Neural crest cell (in vitro differentiated cells): ENCODE measurements at regions not wholly inside any gene's neighbourhood (a gene's known extent, or its start where the extent isn't known, plus 50 kb on each side); places are given as distances from the start of the nearest gene placed in this dataset.

Experiments used
- DNase-seq: peaks from one replicate; pipeline ENCODE4 v3.0.0; 2021; ENCODE audit warnings: low read depth, mixed read lengths, low spot score
- H3K27ac Mint-ChIP-seq: one replicate; pipeline ENCODE4 v1.8.0; 2021; ENCODE audit warnings: mild to moderate bottlenecking, mixed read lengths; ENCODE audit not compliant: unreplicated experiment
- H3K27me3 Mint-ChIP-seq: 2 replicates; pipeline ENCODE4 v1.8.0; 2021; ENCODE audit warnings: low read depth, mild to moderate bottlenecking, mixed read lengths
- H3K36me3 Mint-ChIP-seq: 2 replicates; pipeline ENCODE4 v1.8.0; 2021; ENCODE audit warnings: low read depth, mild to moderate bottlenecking, mixed read lengths
- H3K4me1 Mint-ChIP-seq: 2 replicates; pipeline ENCODE4 v1.8.0; 2021; ENCODE audit warnings: mixed read lengths
- H3K4me3 Mint-ChIP-seq: one replicate; pipeline ENCODE4 v1.8.0; 2021; ENCODE audit warnings: mild to moderate bottlenecking, mixed read lengths
- H3K9me3 Mint-ChIP-seq: 2 replicates; pipeline ENCODE4 v1.8.0; 2021; ENCODE audit warnings: mixed read lengths
- TF ChIP-seq, protein P1 (sequence below): fragments of 200-600 bp; sonication (generic); conservative IDR thresholded peaks from 2 replicates; pipeline ENCODE4 v1.5.0; 2021; ENCODE audit warnings: antibody characterized with exemption, mild to moderate bottlenecking

DNA sequence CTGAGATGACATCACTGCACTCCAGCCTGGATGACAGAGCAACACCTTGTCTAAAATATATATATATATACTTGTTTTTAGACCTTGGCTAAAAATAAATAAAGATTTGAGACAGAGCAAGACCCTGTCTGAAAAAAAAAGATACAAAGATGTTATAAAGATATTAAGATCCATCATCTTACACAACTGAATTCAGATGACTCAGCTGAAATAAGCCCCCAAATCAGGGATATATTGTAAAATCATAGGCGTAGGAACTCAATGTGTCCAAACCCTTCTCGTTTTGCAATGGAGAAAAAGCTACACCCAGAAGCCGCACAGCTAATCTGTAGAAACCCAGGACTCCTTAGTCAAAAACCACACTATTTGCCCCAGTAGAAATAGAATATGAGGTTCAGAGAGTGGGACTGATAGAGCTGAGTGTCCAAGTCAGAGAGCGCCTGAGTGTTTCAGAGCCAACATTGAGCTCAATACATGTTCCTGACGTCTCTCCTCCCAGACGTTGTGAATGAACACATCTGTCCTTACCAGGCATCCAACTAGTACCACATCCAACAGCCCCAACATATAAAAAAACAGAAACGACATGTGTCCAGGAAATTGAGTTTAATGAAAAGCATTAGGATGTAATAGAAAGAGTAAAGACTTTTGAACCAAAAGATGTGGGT is 207.9 kb upstream of the BLID start:
- no peak overlapping the region for H3K27ac Mint-ChIP-seq
- no peaks in the 10 kb centered on the region for H3K36me3 Mint-ChIP-seq
- H3K4me1 Mint-ChIP-seq, result peaks cover 37% of the 10 kb centered on the region
- no peak for DNase-seq
- no peak overlapping the region for H3K4me3 Mint-ChIP-seq
- no peaks in the 10 kb centered on the region for H3K9me3 Mint-ChIP-seq
- TF ChIP-seq, protein P1, sequence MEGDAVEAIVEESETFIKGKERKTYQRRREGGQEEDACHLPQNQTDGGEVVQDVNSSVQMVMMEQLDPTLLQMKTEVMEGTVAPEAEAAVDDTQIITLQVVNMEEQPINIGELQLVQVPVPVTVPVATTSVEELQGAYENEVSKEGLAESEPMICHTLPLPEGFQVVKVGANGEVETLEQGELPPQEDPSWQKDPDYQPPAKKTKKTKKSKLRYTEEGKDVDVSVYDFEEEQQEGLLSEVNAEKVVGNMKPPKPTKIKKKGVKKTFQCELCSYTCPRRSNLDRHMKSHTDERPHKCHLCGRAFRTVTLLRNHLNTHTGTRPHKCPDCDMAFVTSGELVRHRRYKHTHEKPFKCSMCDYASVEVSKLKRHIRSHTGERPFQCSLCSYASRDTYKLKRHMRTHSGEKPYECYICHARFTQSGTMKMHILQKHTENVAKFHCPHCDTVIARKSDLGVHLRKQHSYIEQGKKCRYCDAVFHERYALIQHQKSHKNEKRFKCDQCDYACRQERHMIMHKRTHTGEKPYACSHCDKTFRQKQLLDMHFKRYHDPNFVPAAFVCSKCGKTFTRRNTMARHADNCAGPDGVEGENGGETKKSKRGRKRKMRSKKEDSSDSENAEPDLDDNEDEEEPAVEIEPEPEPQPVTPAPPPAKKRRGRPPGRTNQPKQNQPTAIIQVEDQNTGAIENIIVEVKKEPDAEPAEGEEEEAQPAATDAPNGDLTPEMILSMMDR, result no peak
- H3K27me3 Mint-ChIP-seq, result no peaks in the 10 kb centered on the region

GRCh38 chr11:122322329-122322728 is 206.3 kb upstream of the BLID start:
- Mint-ChIP-seq H3K36me3 (no peaks in the 10 kb centered on the region), H3K27me3 (no peaks in the 10 kb centered on the region), H3K9me3 (no peaks in the 10 kb centered on the region), H3K4me1 (peaks cover 50% of the 10 kb centered on the region), H3K27ac (no peak overlapping the region), H3K4me3 (no peak overlapping the region)
- DNase-seq, result no peak
- TF ChIP-seq, protein P1, result no peak

- Mint-ChIP-seq H3K4me1 (peaks cover 55% of the 10 kb centered on the region), H3K4me3 (peak overlapping the region; percentile 52), H3K36me3 (no peaks in the 10 kb centered on the region), H3K9me3 (no peaks in the 10 kb centered on the region), H3K27me3 (no peaks in the 10 kb centered on the region), H3K27ac (peak overlapping the region; percentile 97)
- no peak for DNase-seq
- TF ChIP-seq, protein P1, result no peak
Observed at GRCh38 chr11:122320671-122321070, 204.7 kb upstream of the BLID start.

- Mint-ChIP-seq H3K4me3 (peak overlapping the region; percentile 52), H3K4me1 (peaks cover 55% of the 10 kb centered on the region), H3K27ac (peak overlapping the region; percentile 97), H3K9me3 (no peaks in the 10 kb centered on the region), H3K36me3 (no peaks in the 10 kb centered on the region), H3K27me3 (no peaks in the 10 kb centered on the region)
- TF ChIP-seq, protein P1, result no peak
- DNase-seq, result peak; percentile 19
Observed at GRCh38 chr11:122319691-122320620, 203.9 kb upstream of the BLID start.

DNA sequence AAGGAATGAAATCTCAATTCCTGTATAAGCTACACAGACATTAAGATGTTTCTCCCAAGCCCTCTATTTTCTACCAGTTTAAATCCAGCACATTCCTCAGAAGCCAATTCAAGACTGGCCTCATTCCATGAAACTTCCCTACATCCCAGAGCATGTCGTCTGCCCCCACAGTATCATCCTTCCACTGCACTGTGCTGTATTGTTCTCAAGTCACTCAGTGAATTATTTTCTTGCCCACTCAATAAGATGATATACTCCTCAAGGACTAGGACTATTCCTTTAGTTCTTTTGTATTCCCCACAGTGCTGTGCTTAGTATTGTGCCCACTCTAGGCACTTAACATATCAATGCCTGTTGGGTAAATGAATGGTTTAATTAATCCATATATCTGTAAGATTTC is 203.1 kb upstream of the BLID start:
- Mint-ChIP-seq H3K9me3 (no peaks in the 10 kb centered on the region), H3K4me1 (peaks cover 55% of the 10 kb centered on the region), H3K27me3 (no peaks in the 10 kb centered on the region), H3K36me3 (no peaks in the 10 kb centered on the region), H3K27ac (no peak overlapping the region), H3K4me3 (no peak overlapping the region)
- no peak for DNase-seq
- TF ChIP-seq, protein P1, result no peak
